ENCODE measurements at regions not wholly inside any gene's neighbourhood (a gene's known extent, or its start where the extent isn't known, plus 50 kb on each side); places are given as distances from the start of the nearest gene placed in this dataset.

GRCh38 chr13:60286707-60287106 lies 110.3 kb upstream of the TDRD3 start:
- no peak for DNase-seq

- no peak for DNase-seq
Measured at GRCh38 chr13:60288569-60288968, 108.5 kb upstream of the TDRD3 start.

GRCh38 chr13:60303166-60303565 lies 93.9 kb upstream of the TDRD3 start:
- no peak for DNase-seq

GRCh38 chr13:60311527-60311926 lies 85.5 kb upstream of the TDRD3 start:
- no peak for DNase-seq

- DNase-seq = no peak
Measured at GRCh38 chr13:60312851-60313505, 84.0 kb upstream of the TDRD3 start.

GRCh38 chr13:60318186-60318585 lies 78.8 kb upstream of the TDRD3 start:
- DNase-seq = no peak

GRCh38 chr13:60324131-60324530 lies 72.9 kb upstream of the TDRD3 start:
- no peak for DNase-seq

GRCh38 chr13:60326273-60326672 lies 70.7 kb upstream of the TDRD3 start:
- no peak for DNase-seq

DNA sequence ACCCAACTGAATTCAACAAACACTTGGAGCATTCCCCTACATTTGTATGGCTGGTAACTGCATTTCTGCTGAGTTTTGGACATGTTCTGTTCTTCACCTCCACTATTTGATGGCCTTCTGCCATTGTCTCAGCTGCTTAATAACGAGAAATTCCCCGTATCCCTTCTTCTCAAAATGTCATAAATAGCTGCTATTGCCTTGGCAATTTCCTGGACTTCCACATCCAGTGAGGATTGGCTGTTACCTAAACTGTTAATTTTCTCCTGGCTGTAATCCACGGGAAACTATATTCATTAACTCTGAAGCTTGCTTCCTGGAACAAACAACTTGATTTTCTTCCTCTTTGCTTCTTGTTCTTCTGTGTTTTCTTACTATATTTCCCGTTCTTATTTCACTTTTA lies 69.5 kb upstream of the TDRD3 start:
- DNase-seq = no peak

GRCh38 chr13:60328073-60328472 lies 68.9 kb upstream of the TDRD3 start:
- DNase-seq = no peak

GRCh38 chr13:60329221-60329923 lies 67.6 kb upstream of the TDRD3 start:
- no peak for DNase-seq

- no peak for DNase-seq
Measured at GRCh38 chr13:60331249-60332012, 65.6 kb upstream of the TDRD3 start.

- DNase-seq = no peak
Measured at GRCh38 chr13:60332682-60333081, 64.3 kb upstream of the TDRD3 start.

- no peak for DNase-seq
Measured at GRCh38 chr13:60334310-60334709, 62.7 kb upstream of the TDRD3 start.

GRCh38 chr13:60335531-60335930 lies 61.5 kb upstream of the TDRD3 start:
- no peak for DNase-seq

DNA sequence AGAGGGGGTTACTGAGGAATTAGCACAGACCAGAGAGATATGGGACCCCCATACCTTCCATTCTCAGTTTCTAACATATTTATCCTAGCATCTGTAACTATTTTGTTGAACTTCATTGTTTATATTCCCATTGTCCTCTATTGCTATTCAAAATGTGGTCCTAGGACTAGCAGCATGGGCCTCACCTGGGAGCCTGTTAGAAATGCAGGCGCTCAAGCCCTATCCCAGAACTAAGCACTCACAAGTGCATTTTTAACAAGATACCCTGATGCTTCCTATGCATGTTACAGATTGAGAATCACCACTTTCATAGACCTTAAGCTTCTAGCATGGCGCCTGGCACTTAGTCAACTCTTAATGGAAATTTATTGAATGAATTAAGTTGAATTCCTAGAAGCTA lies 58.3 kb upstream of the TDRD3 start:
- DNase-seq = no peak

- DNase-seq = no peak
Measured at GRCh38 chr13:60343978-60344377, 53.0 kb upstream of the TDRD3 start.

DNA sequence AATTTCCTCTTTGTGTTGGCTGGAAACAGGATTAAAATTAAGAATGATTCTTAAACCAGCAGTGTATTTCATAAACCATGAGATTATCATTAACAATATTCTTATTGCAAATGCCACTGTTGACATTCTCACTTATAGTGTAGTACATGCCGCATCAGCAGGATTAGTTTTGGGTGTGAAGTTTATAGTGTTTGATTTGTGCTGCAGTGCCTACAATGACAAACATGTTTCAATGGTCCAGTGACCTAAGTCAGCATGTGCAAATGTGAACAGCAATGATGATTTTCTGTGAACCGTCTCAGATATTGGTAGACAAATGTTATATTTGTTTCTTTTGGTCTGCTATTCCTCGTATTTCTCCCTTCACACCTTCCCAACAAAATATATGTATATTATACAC lies 49.8 kb upstream of the TDRD3 start:
- DNase-seq = no peak
